Stimulated activated CD8-positive, alpha-beta memory T cell treated with anti-CD3 and anti-CD28 coated beads, Interleukin-12 subunit alpha, Interleukin-12 subunit beta, amount 100 ng/mL, for 24 hours (primary cell): ENCODE measurements at regions not wholly inside any gene's neighbourhood (a gene's known extent, or its start where the extent isn't known, plus 50 kb on each side); places are given as distances from the start of the nearest gene placed in this dataset.
"Not testable (repeated sequence)": the region's sequence is repeated elsewhere in the genome, so short reads cannot be mapped to it uniquely, and the experiment has no call there.

Experiments used
- DNase-seq: peaks from one replicate; pipeline ENCODE4 v3.0.0-alpha.2; 2020; ENCODE audit errors: extremely low read depth

- DNase-seq: no peak
Observed at GRCh38 chr18:21928925-21929324, 188.3 kb downstream of the MIB1 start.

DNA sequence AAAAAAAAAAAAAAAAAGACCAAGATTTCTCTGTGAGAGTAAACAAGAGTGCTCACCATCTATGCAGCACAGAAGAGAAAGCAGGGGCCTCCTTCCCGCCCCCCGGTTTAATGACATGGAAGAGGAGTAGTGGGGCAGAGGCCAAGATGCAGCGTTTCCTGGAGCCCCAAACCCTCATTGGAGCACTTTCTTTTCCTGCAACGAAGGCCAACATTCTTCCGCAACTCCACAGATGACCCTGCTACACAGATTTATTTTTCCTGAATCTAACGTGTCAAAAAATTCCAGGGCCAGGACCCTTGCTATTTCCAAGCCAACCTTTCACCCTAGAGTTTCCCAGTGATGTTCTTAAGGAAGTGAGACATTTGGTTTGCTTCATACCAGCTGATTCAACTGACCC lies 189.6 kb downstream of the MIB1 start:
- no peak for DNase-seq

DNA sequence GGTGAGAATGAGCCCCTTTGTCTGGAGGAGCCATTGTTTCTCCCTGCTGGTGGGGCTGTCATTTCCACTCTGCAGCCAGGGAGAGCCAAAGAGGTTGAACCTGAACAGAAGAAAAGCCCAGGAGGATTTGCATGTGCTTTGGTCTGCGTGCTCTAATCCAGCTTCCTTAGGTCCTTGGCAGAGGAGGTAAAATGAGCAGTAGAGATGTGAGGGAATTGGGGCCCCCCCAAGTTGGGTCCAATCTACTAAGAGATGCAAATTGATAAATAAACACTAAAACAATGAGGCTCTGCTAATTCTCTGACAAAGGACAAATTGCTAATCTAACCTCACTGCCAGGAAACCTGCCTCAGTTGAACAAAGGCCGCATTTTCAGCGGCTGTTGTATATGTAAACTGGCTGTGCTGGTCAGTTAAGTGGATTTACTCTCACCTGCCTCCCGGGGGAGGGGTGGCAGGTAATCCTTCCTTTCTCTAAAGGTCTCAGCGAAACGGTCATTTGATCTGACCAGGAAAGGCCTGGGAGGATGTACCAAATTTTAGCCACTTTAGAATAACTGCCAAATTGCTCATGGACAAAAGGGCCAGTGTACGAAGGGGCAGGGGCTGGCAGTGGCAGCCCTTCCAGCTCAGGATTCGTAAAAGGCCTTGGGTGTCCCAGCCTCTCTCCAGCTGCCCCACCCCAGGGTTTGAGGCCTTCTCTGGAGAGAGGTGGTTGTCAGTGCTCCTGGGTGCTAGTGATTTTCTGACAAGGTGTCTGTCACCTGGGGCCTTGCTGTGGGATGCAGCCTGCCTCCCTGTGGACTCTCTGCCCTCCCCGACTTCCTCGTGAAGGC lies 193.6 kb downstream of the MIB1 start:
- DNase-seq: no peak

- DNase-seq: no peak
Observed at GRCh38 chr18:21934766-21935015, 194.1 kb downstream of the MIB1 start.

DNA sequence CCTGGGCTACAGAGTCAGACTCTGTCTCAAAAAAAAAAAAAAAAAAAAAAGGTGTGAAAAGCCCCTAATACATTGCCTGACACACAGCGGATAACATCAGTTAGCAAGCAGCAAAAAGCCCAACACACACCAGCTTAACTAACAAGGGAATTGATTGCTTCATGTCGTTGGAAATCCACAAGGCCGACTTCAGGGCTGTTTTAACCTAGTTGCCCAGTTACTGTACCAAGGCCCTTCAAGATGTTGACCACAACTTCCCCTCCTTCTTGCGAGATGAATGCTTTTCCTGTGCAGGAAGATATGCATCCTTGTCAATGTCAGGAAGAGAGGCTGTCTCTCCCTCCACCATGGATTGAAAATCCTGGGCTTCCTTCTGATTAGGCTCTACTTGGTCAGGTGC lies 202.9 kb downstream of the MIB1 start:
- no peak for DNase-seq

GRCh38 chr18:21949326-21950015 lies 208.9 kb downstream of the MIB1 start:
- DNase-seq: no peak

- peak; percentile 50 for DNase-seq
Observed at GRCh38 chr18:21955757-21956652, 213.4 kb upstream of the GATA6 start.

DNA sequence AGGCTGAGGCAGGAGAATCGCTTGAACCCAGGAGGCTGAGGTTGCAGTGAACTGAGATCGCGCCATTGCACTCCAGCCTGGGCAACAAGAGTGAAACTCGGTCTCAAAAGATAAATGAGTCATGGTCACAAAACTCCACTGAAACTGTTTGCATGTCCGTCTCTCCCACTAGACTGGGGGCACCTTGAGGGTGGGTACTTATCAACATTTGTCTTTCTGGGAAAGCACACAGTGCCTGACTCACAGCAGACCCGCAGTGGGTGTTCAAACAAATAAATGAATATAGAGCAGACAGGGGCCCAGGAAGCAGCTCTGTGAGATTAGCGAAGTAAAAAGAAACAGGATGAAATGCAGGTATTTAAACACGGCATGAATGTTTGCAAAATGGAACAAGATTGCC lies 211.1 kb upstream of the GATA6 start:
- no peak for DNase-seq

- no peak for DNase-seq
Observed at GRCh38 chr18:21958707-21959450, 210.5 kb upstream of the GATA6 start.

DNA sequence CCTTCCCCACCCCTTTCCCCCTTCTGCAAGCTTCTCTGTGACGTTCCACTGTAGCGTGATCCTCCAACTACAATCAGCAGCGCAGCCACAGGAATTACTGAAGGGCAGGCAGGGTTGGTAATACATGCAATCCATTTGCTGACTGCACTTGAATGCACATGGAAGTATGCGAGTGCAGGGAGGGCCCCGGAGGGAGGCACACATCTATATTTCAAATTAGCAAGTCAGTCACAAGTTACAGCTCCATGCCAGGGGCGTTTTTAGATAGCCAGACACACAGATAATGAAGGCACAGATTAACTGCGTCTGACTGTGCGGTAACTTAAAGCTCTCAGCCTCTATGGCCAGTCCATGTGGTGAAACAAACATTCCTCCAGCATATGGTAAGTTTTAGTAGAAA lies 209.2 kb upstream of the GATA6 start:
- no peak for DNase-seq

DNA sequence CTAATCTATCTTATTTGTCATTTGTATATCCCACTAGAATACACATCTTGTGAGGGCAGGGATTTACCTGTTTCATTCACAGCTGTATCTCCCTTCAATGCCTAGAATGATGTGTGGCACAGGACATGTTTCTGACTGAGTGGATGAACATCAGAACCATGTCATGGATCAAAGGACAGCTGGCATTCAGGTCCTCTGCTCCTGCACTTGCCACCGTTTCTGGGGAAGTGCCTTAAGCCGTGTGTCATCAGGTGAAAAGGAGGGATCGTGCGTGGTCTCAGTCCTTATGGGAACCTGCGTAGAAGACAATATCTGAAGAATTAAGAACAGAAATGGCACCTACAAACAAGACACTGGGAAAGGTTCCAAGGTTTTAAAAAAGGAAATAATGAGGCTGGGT lies 206.1 kb upstream of the GATA6 start:
- no peak for DNase-seq

DNA sequence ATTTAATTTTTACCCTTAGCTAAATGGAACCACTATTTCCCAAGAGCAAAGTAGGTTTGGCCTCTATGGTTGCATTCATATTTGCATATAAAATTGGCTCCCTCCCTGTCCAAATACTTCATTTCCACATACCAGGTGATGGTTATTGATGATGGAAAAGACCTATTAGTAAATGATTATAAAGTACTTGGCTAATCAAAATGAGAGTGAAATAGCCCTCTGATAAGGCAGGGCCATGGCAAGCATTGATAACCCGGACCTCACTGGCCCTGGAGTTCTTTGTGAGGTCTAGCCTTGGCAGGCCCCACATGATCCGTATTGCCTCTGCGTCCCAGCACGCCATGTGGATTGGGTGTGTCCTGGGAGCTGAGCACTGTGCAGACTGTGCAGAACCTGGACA lies 201.1 kb upstream of the GATA6 start:
- DNase-seq: no peak

- no peak for DNase-seq
Observed at GRCh38 chr18:21972281-21972680, 197.1 kb upstream of the GATA6 start.

DNA sequence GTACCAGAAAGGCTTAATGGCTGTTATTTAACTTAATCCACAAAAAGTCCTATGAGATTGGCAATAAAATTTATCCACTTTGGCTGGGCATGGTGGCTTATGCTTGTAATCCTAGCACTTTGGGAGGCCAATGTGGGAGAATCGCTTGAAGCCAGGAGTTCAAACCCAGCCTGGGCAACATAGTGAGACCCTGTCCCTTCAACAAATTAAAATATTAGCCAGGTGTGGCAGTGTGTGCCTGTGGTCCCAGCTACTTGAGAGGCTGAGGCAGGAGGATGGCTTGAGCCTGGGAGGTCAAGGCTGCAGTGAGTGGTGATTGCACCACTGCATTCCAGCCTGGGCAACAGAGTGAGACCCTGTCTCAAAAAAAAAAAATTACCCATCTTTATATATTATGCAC lies 193.4 kb upstream of the GATA6 start:
- DNase-seq: not testable (repeated sequence)

DNA sequence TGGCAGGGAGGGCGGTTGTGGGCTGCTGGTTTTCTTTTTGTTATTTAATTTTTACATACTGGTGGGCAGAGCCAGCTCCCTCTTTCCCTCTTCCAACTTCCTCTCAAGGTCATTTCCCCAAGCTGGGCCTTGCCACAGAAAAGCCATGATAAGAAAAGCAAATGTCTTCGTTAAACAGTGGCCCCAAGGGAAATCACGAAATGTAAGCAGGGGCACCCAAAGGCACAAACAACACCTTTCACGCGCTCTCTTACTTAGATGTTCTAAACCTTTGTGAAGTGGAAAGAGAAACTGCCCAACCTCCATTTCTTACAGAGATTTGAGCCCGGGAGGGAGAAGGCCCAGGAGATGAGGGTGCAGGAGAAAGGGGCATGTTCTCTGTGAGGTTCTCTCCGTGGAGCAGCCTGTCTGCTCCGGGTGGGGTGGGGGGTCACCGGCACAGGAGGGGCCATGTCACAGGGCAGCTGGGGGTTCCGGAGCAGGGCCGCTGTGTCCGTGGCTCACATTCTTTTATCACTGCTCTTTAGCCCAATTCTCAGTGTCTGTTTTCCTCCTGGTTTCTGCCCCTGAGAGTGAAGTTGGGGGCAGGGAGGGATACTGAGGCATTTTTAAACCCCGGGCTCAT lies 190.7 kb upstream of the GATA6 start:
- DNase-seq: no peak

DNA sequence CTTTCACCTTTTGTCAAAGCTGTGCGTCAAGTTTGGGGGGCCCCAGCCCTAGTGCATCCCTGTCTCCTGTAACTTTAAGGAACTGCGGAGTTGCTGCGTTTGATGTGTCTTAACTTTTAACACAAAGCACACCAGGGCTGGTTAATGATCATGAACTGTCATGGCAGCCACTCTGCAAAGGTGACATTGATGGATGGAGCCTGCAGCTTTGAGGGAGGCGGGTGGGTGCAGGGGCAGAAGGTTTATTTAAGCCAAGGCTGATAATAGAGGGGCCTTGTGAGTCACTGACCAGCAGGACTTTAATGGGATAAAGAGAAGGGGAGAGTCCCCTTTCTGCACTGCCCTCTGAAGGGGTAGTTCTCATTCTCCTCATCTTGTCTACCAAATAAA lies 190.2 kb upstream of the GATA6 start:
- DNase-seq: no peak

DNA sequence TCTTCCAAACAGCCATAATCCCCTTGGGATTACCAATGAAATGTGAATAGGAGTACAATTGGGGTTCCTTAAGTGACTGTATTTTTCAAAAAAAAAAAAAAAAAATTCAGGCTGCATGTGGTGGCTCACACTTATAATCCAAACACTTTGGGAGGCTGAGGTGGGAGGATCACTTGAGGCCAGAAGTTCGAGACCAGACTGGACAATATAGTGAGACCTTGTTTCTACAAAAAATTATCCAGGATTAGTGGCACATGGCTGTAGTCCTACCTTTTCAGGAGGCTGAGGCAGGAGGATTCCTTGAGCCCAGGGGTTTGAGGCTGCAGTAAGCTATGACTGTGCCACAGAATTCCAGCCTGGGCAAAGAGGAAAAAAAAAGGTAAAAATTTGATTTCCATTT lies 189.6 kb upstream of the GATA6 start:
- no peak for DNase-seq

- no peak for DNase-seq
Observed at GRCh38 chr18:21980744-21981143, 188.6 kb upstream of the GATA6 start.

DNA sequence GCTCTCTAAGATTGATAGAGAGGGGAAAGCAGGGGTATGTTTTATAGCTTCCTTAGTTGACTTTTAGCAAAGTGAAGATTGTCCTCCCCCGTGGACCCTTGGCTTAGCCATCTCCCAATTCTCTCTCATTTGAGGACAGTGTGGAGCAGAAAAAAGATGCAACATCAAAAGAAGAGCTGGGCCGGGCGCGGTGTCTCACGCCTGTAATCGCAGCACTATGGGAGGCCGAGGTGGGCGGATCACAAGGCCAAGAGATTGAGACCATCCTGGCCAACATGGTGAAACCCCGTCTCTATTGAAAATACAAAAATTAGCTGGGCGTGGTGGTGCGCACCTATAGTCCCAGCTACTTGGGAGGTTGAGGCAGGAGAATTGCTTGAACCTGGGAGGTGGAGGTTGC lies 187.9 kb upstream of the GATA6 start:
- not testable (repeated sequence) for DNase-seq

DNA sequence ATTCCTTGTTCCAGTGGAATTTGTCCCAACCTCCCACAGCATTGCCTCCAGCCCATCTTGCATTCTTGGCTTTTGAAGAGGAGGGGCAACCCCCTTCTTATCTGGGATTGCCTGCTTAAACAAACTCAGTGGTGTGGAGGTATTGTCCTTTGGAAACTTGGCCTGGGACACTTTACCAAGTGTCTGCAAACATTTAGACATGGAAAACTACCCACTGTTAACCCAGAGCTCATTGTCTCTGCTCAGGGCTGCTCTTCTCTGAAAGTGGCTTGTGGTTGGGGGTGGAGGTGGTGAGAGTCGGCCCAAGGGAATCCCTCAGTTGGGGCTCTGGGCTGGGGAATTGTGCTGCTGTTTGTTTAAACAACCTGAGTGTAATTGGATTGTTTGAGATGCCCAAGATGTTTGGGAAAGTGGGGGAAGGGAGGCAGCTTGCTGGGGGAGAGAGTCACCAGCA lies 178.3 kb upstream of the GATA6 start:
- no peak for DNase-seq

DNA sequence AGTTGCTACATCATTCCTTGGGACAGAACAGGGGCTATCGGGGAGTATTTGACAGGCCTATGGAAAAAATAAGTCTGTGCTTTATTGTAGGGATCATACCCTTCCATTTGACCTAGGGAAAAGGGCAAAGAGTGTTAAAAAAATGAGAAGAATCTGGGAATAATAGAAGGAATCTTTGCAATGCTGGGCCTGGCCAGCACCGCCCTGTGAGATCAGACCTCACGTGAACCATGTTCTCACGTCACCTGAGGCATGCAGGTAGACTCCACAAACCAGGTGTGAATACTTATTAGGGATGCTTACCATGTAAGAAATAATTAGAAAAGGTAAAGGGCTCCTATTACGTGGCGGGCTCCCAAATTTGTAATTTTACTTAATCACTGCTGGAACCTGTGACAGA lies 177.5 kb upstream of the GATA6 start:
- no peak for DNase-seq
